Inflammatory macrophage treated with lipopolysaccharide for 1 hour (primary cell): ENCODE measurements at regions not wholly inside any gene's neighbourhood (a gene's known extent, or its start where the extent isn't known, plus 50 kb on each side); places are given as distances from the start of the nearest gene placed in this dataset.

Source experiments
- DNase-seq, 2 donors: peaks; one replicate each; pipeline ENCODE4 v3.0.0-alpha.2; 2020 to 2022

DNA sequence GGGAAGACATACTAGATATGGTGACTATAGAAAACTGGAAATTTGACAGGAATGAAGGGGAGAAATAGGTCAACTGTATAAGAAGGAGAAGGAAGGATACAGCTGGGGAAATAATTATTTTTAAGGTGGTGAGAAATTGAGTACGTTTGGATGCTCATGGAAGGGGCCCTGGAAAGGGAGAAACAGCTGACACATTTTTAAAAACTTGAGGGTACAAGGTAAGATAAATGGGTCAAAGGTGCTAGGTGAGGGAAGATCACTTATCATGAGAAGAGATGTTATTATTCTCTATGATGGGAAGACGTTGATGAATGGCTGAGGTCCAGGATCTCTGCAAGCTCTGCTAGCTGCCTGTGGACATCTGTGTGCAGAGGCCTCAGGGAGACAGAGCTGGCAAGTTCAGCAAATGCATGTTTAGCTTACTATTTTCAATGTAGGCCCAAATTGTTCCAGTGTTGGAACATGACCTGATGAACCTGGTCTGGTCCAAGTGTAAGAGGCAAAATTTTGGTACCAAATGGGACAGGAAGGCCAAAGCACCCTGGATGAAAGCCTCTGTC is 181.7 kb downstream of the MTRR start:
- no peak for DNase-seq

DNA sequence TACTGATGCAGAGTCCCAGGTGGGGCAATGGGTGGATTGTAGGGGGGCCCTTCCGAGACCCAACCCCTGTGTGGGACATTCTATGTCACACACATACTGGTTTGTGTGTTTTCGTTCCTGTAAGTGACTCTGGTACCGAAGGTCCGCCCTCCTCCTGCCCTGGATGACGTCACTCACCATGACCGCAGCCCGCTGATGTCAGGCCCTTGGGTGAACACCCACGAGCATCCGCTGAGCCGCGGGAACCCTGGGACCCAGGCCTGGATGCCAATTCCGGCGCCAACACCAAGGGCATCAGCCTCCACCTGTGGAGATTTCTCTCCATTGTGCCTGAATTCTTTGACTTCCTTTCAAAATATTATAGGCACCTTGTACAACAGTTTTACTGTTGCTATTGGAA is 184.3 kb downstream of the MTRR start:
- DNase-seq = no peak

DNA sequence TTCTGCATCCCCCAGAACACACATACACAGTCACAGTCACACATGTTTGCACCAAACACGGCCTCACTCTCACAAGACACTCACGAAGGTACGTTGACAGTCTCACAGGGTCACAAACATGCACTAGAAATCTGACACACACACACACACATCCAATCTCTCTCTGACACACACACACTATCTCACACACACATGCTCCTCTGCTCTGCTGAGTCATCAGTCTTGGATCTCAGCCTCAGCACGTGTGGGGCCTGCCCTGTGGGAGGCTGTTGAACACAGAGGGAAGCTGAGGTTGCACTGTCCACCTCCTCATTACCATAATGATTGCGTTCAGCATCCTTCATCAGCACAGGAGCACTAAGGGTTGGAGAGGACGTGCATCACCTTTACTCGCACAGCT is 188.8 kb downstream of the MTRR start:
- no peak for DNase-seq

DNA sequence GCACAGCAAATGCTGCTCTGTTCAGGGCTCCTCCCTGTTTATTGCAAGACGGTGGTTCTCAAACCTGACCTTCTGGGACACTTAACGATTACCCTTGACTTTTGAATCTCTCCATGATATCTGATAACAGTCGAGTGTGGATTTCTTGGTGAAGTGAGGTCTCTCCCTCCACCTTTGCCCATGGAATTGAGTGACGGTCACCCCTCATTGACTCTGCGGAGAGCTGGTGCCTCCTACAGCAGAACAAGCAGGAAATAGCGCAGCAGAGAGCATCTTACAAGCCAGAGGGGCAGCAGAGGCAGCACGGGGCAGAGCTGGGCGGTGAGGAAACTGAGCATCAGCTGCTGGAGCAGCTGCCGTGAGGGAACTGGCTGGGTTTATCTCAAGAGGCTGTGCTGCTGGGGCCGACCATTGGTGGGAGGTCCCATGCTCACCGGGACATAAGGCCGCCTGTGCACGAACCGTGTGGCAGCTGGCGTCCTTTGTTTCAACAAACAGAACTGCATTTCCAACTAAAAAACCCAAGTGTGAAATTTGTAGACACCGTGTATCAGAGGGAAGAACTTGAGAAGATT is 189.8 kb downstream of the MTRR start:
- DNase-seq = no peak

DNA sequence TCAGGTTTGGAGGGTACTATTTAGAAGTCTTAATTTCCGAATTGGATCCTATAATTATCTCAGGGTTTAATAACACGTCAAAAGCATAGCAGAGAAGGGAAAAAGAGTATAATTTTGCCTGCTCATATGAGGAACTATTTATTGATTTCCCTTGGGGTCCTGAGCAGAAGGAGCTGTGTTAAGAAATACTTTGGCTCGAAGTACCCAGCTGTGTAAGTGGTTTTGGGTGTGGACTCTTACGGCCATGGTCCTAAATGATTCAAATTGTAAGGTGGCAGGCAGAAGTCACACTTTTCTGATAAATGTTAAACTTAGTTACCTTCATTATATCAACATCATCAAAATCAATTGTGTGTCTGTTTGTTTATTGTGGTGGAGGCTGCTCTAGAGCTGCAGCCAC is 190.4 kb downstream of the MTRR start:
- no peak for DNase-seq

DNA sequence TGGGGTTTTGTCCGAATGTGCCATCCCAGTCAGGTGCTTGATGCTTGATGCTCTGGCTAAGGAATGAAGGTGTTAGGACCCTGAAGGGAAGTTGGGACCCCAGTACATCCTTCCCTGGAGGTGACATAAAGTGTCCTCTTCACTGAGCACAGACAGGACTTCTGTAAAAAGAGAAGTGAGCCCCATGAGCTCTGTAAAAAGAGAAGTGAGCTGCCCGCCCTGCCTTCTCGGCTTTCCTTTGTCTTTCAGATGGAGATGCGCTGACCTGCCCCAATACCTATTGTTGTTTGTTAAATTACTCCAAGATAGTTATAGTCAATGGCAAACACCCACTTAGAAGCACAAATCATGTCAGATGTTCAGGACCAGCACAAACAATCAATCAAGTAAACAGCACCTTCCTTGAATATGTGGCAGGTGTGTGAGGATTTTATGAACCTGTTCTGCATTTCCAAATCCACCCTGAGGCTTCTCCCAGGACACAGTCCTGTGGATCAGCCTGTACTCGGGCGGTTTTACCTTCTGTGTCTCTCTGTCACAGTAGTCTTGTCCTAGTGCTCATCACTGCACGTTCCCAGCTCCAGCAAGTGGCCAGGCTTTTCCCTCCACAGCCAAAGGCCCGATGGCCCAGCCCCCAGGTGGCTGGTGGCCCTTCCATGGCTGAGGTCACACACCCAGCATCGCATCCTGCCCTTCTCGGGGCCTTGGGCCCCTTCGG is 191.4 kb downstream of the MTRR start:
- DNase-seq = no peak

DNA sequence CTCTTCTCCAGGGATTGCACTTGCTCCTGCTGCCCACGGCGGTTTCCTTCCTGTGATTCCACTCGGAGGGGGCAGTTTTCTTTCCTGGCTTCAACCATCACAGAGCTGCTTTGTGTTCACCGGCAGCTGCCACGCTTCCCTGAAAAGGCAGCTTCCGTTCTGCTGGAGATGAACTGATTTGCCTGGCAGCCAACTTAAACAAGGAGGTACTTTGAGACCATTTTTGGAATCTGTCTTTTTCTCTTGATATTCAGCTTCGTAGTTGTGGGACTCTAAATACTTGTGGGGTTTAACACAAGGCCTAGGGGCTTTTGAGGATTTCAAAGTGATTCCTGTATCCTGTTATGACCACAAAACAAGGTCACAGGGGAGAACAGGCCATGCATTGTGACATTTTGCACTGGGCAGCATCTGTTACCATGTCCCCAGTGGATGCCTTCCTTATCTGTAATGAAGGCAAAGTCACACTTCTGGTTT is 192.0 kb downstream of the MTRR start:
- no peak for DNase-seq

DNA sequence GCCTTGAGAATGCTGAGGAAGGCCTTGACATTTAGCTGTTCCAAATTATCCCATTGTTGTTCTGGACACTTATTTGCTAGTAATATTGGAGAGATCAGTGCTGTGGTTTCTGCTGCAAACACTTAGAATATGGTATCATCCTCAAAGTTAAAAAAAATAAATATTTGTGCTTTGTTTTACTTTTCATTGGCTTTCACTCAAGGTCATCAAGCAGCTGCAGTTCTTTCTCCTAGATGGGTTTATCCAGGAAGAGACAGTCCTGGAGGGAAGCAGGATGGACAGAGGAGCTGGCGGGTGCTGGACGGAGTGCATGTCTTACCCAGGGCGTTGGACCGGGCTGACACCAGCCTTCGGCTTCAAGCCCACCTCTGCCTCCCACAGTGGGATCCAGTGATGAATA is 193.6 kb downstream of the MTRR start:
- no peak for DNase-seq

DNA sequence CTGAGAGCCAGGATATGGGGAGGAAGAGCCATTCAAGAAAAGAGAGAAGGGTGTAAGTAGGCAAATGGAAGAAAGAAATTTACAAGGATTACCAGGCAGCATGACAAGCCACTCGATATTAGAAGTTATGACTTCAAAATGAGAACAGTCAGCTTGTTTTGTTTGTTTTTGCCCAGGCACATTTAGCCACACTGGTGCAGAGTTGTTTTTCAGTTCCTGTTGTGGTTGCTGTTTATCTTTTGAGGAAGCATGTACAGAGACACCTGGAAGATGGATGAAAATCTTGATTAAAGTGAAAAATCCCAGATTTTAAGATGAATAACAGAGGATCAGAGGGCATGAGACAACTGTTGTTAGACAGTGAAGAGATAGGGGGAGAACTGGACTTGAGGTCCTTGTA is 199.1 kb downstream of the MTRR start:
- DNase-seq = no peak

DNA sequence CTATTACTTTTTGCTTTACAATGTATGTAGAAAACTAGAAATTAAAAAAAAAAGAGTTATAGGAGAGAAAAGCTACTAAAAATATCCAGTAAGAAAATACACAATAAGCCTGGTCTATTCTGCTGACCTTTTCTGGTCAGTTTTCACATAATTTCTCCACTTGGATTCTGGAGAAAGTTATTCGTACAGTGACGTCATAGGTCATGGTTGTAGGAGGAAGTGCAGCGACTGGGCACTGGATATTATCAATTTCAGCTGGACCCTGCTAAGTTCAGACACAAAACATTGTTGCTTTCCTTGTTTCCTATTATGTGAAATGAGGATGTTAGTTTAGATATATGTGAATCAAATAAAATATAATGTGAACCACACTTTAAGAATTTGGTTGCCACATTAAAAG is 201.2 kb downstream of the MTRR start:
- no peak for DNase-seq

DNA sequence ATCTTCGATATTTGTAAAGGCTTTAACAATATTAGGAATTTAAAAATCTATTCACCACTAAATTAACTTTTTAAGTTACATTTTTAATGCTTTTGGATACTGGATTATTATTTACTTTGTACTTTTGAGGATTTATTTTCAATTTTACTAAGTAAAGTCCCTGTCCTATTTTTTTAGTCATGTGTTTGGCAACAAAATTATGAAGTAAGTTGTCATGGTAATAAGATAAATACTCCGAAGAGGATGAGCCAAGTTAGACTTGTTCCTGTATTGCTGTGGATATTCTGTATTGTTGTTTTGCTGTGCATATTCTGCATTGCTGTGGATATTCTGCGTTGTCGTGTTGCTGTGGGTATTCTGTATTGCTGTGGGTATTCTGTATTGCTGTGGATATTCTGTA is 210.1 kb downstream of the MTRR start:
- no peak for DNase-seq

DNA sequence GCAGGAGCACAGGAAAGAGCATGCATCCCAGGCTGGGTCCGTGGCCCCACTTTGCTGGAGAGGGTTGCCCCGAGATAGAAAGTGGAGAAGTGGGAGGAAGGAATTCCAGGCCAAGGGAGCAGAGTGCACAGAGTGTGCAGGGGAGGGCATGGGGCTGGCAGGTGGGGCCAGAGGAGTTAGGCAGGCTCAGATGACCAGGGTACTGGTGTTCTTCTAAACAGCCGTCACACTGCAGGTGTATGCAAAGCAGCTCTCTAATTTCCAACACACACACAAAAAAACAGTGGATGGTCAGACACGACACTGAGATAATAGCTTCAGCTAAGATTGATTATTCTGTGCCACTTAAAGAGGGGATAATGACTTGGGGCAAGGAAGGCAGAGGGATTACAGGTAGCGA is 212.2 kb downstream of the MTRR start:
- DNase-seq = no peak

DNA sequence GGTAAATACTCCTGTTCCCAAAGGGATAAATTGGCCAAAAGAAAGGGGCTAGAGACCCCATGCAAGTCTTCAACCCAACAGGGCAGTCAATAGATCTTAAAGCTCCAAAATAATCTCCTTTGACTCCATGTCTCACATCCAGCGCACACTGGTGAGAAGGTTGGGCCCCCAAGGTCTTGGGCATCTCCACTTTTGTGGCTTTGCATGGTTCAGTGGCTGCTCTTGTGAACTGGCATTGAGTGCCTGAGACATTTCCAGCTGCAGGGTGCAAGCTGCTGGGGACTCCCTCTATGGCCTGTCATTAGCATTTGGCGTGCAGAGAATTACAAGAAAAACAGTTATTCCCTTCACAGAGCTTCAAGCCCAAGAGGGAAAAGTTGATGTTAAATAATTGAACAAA is 224.7 kb downstream of the MTRR start:
- no peak for DNase-seq

DNA sequence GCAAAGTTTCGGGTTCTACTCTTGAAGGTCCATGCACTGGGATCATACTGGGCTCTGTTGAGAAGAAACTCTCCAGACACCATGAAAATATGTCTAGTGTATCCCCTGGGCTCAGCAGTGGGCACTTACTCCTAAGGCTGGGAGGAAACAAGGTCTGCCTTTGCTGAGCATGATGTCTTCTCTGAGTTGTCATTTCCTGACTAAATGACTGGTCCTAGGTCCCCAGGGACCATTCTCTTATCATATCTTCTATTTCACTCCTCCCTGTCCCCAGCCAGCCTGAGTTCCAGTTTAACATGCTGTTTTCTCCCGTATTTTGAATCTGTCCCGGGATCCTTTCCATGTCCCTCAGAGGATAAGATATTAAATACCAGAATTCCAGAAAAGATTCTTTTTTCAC is 225.4 kb downstream of the MTRR start:
- no peak for DNase-seq

DNA sequence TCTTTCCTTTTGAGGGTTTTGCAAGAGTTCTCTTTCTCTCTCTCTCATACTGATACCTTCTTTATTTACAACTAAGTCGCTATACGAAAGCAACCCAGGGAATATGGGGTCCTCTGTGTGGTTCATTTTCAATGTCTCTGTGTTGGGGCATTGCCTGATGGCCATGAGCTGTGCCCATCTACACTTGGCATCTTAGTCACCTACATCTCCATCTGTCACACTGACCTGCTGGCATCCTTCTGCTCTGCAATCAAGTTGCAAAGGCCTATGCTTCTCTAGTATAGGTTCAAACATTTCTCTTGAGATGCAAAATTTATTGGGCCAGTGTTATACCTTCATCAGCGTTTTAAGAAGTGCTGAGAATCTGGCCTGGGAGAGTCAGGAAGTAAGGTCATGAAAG is 228.2 kb downstream of the MTRR start:
- no peak for DNase-seq

DNA sequence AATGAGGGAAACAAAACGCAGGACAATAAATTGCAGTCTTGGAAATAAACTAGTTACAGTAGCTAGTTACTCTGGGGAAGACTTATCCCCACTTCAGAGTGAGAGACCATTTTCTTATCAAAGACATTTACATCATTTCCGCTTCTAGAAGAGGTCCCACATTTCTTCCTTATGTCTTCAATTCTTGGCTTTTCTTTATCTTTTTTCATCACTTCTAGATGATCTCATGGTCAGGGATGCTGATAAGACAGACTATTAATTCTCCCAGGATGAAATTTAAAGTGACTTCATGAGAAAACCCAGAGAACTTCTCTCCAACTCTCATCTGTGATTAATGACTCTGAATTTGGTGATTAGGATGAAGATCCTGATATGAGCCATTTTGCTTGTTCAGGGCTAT is 229.1 kb downstream of the MTRR start:
- no peak for DNase-seq

DNA sequence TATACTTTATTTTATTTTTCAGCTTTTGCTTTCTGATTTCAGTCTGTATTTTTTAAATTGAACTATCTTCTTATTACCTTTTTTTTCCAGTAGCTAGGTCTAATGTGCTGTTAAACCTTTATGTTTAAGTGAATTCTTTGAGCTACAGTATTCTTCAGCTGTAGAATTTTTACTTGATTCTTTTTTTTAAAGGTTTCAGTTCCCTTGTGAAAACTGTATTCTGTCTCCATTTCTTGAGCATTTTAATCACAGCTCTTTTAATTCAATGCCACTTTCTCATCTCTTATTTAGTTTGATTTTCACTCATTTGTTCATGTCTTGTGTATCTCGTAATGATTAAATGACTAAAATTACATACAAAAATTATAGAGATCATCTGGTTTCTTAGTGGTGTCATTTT is 233.8 kb downstream of the MTRR start:
- DNase-seq = no peak

DNA sequence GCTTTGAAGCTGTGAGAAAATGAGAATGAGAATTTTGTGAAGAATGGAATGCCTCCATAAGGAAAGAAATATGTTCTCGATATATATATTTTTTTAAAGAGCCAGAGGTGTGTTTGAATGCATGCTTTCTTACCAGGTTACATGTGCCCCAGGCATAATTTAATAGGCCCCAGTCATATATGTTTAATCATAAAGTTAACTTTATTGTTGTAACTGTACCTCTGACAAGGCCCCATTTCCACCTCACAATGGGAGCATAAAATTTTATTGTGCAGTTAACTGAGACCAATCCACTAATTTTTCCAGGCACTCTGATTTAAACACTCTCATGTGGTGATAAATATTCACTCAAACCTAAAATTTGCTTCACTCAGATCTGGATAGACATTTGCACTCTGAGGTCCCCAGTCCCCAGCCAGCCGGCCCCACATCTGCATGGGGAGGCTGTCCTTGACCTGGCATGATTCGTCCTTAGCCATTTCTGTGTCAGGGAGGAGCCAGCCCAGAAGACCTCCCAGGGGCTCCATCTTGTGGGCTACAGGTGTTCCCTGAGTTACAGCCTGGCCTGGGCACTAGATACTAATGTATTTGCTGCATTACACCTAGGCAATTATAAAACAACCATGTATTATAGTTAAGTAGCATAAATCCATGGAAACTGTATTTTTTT is 245.8 kb downstream of the MTRR start:
- DNase-seq = no peak

DNA sequence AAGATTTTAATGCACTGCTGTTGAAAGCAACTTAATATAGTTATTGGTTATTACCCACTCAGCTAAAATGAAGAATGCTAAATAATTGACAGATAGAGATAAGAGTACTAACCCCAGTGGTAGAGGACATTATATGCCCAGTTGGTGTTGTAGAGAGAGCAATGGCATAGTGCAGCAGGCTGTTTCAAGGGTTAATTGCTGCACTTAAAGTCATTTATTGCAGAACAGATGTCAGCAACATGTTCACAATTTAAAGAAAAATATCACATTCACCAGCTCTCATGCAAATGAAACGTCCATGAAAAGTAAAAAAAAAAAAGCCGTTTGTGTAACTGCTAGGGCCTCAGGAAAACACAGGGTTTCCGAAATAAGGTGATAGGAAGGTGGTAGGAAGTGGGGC is 254.6 kb downstream of the MTRR start:
- DNase-seq = no peak

DNA sequence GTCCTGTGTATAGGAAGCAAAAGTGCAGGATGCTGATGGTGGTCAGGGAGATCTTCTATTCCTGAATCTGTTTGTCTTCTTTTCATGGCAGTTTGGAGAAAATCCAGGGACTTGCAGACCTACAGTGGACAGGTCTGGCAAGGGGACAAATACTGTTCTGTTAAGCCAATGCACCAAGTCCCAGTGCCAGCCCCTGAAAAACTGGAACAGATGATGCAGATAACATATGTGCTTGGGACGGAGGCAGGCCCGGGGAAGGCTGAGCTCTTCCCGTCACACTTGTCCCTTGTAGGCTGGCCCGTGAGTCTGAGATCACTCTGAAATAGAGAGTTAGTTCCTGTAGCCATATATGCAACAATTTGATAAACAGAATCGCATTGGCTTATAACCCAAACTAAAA is 265.7 kb downstream of the MTRR start:
- DNase-seq = no peak

DNA sequence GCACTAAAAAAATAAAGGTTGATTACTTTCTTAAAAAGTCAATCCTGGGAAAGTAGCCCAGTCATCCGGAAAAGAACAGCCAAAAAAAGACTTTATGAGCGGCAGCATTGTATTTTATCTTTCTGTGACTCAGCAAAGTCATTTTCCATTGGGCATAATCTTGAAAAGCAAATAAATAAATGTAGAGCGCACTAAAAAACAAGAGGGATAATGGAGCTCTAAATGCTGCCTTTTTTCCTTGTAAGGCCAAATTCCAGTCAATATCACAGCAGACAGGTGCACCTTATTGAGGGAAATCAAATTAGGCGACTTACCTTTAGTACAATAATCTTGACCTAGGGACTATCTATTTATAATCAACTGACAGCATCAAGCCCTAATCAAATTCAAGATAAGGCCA is 266.8 kb downstream of the MTRR start:
- DNase-seq = no peak

DNA sequence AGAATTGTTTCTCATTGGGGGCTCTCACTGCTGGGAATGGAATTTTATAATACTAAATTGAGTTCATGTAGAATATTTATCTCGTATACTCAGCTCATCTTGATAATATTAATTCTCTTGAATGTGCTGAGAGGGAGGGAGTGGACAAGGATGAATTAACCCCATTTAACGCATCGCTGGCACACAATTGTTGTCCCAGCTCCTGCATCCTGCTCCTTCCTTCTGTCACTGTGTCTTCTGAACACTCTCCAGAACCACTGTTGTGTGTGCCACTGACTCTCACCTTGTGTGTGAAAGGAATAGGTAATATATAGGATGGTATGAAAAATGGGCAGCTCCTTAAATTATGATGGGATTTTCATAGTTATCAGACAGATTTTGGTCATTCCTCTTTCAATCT is 267.3 kb downstream of the MTRR start:
- DNase-seq = no peak

DNA sequence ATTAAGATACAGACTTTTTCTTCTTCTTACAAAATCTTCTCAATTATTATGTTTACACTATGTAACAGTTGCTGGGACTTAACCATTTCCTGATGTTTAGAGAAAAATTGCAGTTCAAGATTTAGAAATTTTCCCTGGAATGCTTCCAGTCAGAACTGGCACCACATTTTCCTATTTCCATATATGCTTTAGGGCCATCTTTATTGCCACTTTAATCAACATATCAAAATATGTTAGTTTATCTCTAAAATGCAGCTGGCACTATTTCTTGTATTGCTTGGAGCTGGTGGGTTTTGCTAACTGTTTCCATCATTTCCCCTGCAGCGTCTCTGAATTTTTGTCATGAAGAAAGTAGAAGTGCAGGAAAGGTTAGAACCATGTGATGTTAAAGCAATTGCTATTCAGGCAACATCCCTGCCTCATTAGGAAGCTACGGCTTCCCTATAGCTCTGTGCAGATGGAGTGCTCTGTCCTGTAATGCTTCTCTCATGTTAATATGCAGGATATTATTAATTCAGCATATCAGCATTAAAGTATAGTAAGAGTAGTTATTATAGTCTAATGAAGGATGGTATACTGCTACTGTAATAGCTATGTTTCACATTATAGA is 269.1 kb downstream of the MTRR start:
- DNase-seq = no peak

DNA sequence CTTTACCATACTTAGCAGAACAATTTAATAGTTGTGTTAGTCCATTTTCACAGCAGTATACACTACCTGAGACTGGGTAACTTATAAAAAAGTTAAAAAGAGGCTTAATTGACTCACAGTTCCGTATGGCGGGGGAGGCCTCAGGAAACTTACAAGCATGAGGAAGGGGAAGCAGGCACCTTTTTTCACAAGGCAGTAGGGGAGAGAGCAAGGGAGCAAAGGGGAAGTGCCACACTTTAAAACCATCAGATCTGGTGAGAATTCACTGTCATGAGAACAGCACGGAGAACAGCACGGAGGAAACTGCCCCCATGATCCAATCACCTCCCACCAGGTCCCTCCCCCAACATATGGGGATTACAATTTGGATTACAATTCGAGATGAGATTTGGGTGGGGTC is 269.9 kb downstream of the MTRR start:
- DNase-seq = no peak
